SU-DHL-6 (cell line): ENCODE measurements at regions not wholly inside any gene's neighbourhood (a gene's known extent, or its start where the extent isn't known, plus 50 kb on each side); places are given as distances from the start of the nearest gene placed in this dataset.

Experiments
- H2AFZ ChIP-seq: fragments of 200-600 bp; sonication (generic); 2 replicates; pipeline ENCODE4 v1.6.1; 2014; ENCODE audit warnings: low read depth, mild to moderate bottlenecking, moderate library complexity, mixed read lengths, antibody characterized with exemption, low read length; ENCODE audit not compliant: severe bottlenecking
- H3F3A ChIP-seq: fragments of 200-600 bp; shearing (Covaris generic); 2 replicates; pipeline ENCODE4 v1.6.0; 2016; ENCODE audit warnings: antibody characterized with exemption, mild to moderate bottlenecking; ENCODE audit not compliant: insufficient read depth
- H3K27ac ChIP-seq: fragments of 200-600 bp; sonication (generic); 2 replicates; pipeline ENCODE4 v1.5.1; 2016; ENCODE audit warnings: low read depth, mild to moderate bottlenecking, low read length, moderate library complexity, mixed read lengths
- H3K27me3 ChIP-seq: fragments of 200-600 bp; sonication (generic), shearing (Covaris generic); 2 replicates; pipeline ENCODE4 v1.6.0; 2014; ENCODE audit warnings: mild to moderate bottlenecking, low read length
- H3K36me3 ChIP-seq: fragments of 200-600 bp; sonication (generic); 2 replicates; pipeline ENCODE4 v1.6.1; 2014; ENCODE audit warnings: mild to moderate bottlenecking, low read length, mixed read lengths
- H3K4me2 ChIP-seq: fragments of 300-600, 200-600 bp; shearing (Covaris generic), sonication (generic); 2 replicates; pipeline ENCODE4 v1.6.0; 2014; ENCODE audit warnings: low read length, low read depth, mild to moderate bottlenecking; ENCODE audit not compliant: poor library complexity, severe bottlenecking
- H3K4me3 ChIP-seq: fragments of 200-600 bp; sonication (generic); 2 replicates; pipeline ENCODE4 v1.5.1; 2014; ENCODE audit warnings: antibody characterized with exemption, low read length, mild to moderate bottlenecking, mixed read lengths; ENCODE audit not compliant: insufficient read depth, poor library complexity, severe bottlenecking
- H3K79me2 ChIP-seq: fragments of 200-600 bp; sonication (generic); 2 replicates; pipeline ENCODE4 v1.6.1; 2014; ENCODE audit warnings: mild to moderate bottlenecking, low read length, moderate library complexity; ENCODE audit not compliant: insufficient read depth
- H3K9ac ChIP-seq: fragments of 200-600 bp; sonication (generic); 2 replicates; pipeline ENCODE4 v1.7.0; 2014; ENCODE audit warnings: mild to moderate bottlenecking, low read length
- H3K9me2 ChIP-seq: fragments of 200-600 bp; sonication (generic); replicated peaks from 2 replicates; pipeline ENCODE4 v1.6.1; 2014; ENCODE audit warnings: low read length; ENCODE audit not compliant: insufficient read depth
- H3K9me3 ChIP-seq: fragments of 200-600 bp; sonication (generic); 2 replicates; pipeline ENCODE4 v1.6.1; 2014; ENCODE audit warnings: low read length, mixed read lengths; ENCODE audit not compliant: insufficient read depth
- H4K20me1 ChIP-seq: fragments of 200-600 bp; sonication (generic); 2 replicates; pipeline ENCODE4 v1.6.1; 2014; ENCODE audit warnings: low read depth, mild to moderate bottlenecking, antibody characterized with exemption, low read length, moderate library complexity, mixed read lengths
- EZH2phosphoT487 ChIP-seq: fragments of 200-600 bp; sonication (generic), shearing (Covaris generic); conservative IDR thresholded peaks from 2 replicates; pipeline ENCODE4 v1.6.1; 2018; ENCODE audit warnings: mild to moderate bottlenecking, antibody characterized with exemption, low read length, moderate library complexity, mixed read lengths
- TF ChIP-seq, protein P1 (sequence below): fragments of 200-600 bp; sonication (generic); IDR thresholded peaks from one replicate; pipeline ENCODE4 v1.5.1; 2017; ENCODE audit warnings: antibody characterized with exemption, mild to moderate bottlenecking, low read length, moderate library complexity; ENCODE audit not compliant: insufficient read depth, poor library complexity, severe bottlenecking

DNA sequence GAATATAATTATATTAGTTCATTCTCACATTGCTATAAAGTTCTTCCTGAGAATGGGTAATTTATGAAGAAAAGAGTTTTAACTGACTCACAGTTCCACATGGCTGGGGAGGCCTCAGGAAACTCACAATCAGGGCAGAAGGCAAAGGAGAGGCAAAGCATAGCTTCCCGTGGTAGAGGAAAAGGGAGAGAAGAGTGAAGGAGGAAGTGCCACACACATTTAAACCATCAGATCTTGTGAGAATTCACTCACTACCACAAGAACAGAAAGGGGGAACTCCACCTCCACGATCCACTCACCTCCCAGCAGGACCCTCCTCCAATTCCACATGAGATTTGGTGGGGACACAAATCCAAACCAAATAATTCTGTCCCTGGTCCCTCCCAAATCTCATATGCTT, 773.4 kb upstream of the INTU start:
- no peaks in the 10 kb centered on the region for H3K9me2 ChIP-seq
- H3K9me3 ChIP-seq = no peaks in the 10 kb centered on the region
- no peaks in the 10 kb centered on the region for H4K20me1 ChIP-seq
- TF ChIP-seq EZH2phosphoT487 = no peak
- TF ChIP-seq, protein P1, sequence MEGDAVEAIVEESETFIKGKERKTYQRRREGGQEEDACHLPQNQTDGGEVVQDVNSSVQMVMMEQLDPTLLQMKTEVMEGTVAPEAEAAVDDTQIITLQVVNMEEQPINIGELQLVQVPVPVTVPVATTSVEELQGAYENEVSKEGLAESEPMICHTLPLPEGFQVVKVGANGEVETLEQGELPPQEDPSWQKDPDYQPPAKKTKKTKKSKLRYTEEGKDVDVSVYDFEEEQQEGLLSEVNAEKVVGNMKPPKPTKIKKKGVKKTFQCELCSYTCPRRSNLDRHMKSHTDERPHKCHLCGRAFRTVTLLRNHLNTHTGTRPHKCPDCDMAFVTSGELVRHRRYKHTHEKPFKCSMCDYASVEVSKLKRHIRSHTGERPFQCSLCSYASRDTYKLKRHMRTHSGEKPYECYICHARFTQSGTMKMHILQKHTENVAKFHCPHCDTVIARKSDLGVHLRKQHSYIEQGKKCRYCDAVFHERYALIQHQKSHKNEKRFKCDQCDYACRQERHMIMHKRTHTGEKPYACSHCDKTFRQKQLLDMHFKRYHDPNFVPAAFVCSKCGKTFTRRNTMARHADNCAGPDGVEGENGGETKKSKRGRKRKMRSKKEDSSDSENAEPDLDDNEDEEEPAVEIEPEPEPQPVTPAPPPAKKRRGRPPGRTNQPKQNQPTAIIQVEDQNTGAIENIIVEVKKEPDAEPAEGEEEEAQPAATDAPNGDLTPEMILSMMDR = no peak
- no peaks in the 10 kb centered on the region for H3K27me3 ChIP-seq
- H3K4me3 ChIP-seq = no peak overlapping the region
- H3F3A ChIP-seq = no peaks in the 10 kb centered on the region
- H3K36me3 ChIP-seq = no peaks in the 10 kb centered on the region
- H3K27ac ChIP-seq = no peak overlapping the region
- no peaks in the 10 kb centered on the region for H3K79me2 ChIP-seq
- no peak overlapping the region for H3K4me2 ChIP-seq
- no peak overlapping the region for H3K9ac ChIP-seq
- H2AFZ ChIP-seq = no peak overlapping the region

DNA sequence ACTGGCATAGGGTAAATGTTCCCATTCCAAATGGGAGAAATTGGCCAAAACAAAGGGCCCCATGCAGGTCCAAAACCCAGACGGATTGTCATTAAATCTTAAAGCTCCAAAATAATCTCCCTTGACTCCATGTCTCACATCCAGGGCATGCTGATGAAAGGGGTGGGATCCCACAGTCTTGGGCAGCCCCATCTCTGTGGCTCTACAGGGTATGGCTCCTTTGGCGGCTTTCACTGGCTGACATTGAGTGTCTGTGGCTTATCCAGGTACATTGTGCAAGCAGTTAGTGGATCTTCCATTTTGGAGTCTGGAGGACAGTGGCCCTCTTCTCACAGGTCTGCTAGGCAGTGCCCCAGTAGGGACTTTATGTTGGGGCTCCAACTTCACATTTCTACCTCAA, 772.9 kb upstream of the INTU start:
- H3K4me2 ChIP-seq = no peak overlapping the region
- H3K79me2 ChIP-seq = no peaks in the 10 kb centered on the region
- TF ChIP-seq, protein P1 = no peak
- TF ChIP-seq EZH2phosphoT487 = no peak
- H3K27me3 ChIP-seq = no peaks in the 10 kb centered on the region
- H3K9ac ChIP-seq = no peak overlapping the region
- no peaks in the 10 kb centered on the region for H3F3A ChIP-seq
- no peaks in the 10 kb centered on the region for H3K9me2 ChIP-seq
- no peaks in the 10 kb centered on the region for H3K36me3 ChIP-seq
- no peaks in the 10 kb centered on the region for H3K9me3 ChIP-seq
- H4K20me1 ChIP-seq = no peaks in the 10 kb centered on the region
- H2AFZ ChIP-seq = no peak overlapping the region
- H3K27ac ChIP-seq = no peak overlapping the region
- H3K4me3 ChIP-seq = no peak overlapping the region

- TF ChIP-seq EZH2phosphoT487 = no peak
- TF ChIP-seq, protein P1 = no peak
- Histone ChIP-seq H3K27ac (no peak overlapping the region), H2AFZ (no peak overlapping the region), H3K9me3 (no peaks in the 10 kb centered on the region), H3K9ac (no peak overlapping the region), H3K27me3 (no peaks in the 10 kb centered on the region), H3K9me2 (no peaks in the 10 kb centered on the region), H3K4me3 (no peak overlapping the region), H3K36me3 (no peaks in the 10 kb centered on the region), H3F3A (no peaks in the 10 kb centered on the region), H3K4me2 (no peak overlapping the region), H4K20me1 (no peaks in the 10 kb centered on the region), H3K79me2 (no peaks in the 10 kb centered on the region)
Observed at GRCh38 chr4:126860308-126860707, 772.4 kb upstream of the INTU start.

DNA sequence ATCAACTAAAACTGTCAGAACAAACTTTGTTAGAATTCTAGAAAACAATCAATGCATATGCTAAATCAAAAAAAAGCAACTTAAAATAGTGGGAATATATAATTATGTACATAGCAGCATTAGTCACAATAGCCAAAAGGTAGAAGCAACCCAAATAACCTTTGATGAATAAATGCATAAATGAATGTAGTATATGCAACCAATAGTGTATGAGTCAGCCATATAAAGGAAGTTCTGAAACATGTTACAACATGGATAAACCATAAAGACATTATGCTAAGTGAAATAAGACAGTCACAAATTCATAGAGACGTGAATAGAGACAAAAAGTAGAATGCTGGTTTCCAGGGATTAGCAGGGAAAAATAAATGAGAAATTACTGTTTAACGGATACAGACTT, 762.8 kb upstream of the INTU start:
- no peaks in the 10 kb centered on the region for H3K9me3 ChIP-seq
- no peak overlapping the region for H3K9ac ChIP-seq
- no peaks in the 10 kb centered on the region for H3F3A ChIP-seq
- H3K27me3 ChIP-seq = no peaks in the 10 kb centered on the region
- H2AFZ ChIP-seq = no peak overlapping the region
- no peak overlapping the region for H3K27ac ChIP-seq
- H3K9me2 ChIP-seq = no peaks in the 10 kb centered on the region
- H3K4me3 ChIP-seq = no peak overlapping the region
- H3K4me2 ChIP-seq = no peak overlapping the region
- no peaks in the 10 kb centered on the region for H3K36me3 ChIP-seq
- no peaks in the 10 kb centered on the region for H3K79me2 ChIP-seq
- H4K20me1 ChIP-seq = no peaks in the 10 kb centered on the region
- TF ChIP-seq EZH2phosphoT487 = no peak
- TF ChIP-seq, protein P1 = no peak
